ENCODE measurements at regions not wholly inside any gene's neighbourhood (a gene's known extent, or its start where the extent isn't known, plus 50 kb on each side); places are given as distances from the start of the nearest gene placed in this dataset.
"Not testable (repeated sequence)": the region's sequence is repeated elsewhere in the genome, so short reads cannot be mapped to it uniquely, and the experiment has no call there.

- no peaks in the 10 kb centered on the region for H3K4me1 ChIP-seq
- H3K4me3 ChIP-seq, result no peak overlapping the region
- no peak overlapping the region for H3K27ac ChIP-seq
- H3K27me3 ChIP-seq, result no peaks in the 10 kb centered on the region
- no peak for DNase-seq
- intact Hi-C loops (cut with DNase I; ENCODE audit: low total_unique reads), result no loop called here
- TF ChIP-seq CTCF (IDR thresholded peaks at IDR 0.05) (no peak), POLR2A (IDR thresholded peaks at IDR 0.05) (no peak)
- no peaks in the 10 kb centered on the region for H3K9me3 ChIP-seq
- H3K36me3 ChIP-seq, result no peaks in the 10 kb centered on the region
Measured at GRCh38 chr5:101346447-101346846, 443.4 kb upstream of the ST8SIA4 start.

GRCh38 chr5:101338226-101338625 lies 435.1 kb upstream of the ST8SIA4 start:
- Histone ChIP-seq H3K9me3 (no peaks in the 10 kb centered on the region), H3K4me1 (no peaks in the 10 kb centered on the region), H3K27ac (no peak overlapping the region), H3K27me3 (no peaks in the 10 kb centered on the region), H3K4me3 (no peak overlapping the region), H3K36me3 (no peaks in the 10 kb centered on the region)
- intact Hi-C loops (cut with DNase I; ENCODE audit: low total_unique reads), result no loop called here
- DNase-seq, result no peak
- TF ChIP-seq CTCF (IDR thresholded peaks at IDR 0.05), result no peak
- TF ChIP-seq POLR2A (IDR thresholded peaks at IDR 0.05), result no peak

GRCh38 chr5:101327816-101328215 lies 424.7 kb upstream of the ST8SIA4 start:
- no peak for TF ChIP-seq POLR2A (IDR thresholded peaks at IDR 0.05)
- TF ChIP-seq CTCF (IDR thresholded peaks at IDR 0.05), result no peak
- intact Hi-C loops (cut with DNase I; ENCODE audit: low total_unique reads), result no loop called here
- no peak for DNase-seq

GRCh38 chr5:101326766-101327165 lies 423.7 kb upstream of the ST8SIA4 start:
- no peak overlapping the region for H3K4me3 ChIP-seq
- TF ChIP-seq CTCF (IDR thresholded peaks at IDR 0.05) (no peak), POLR2A (IDR thresholded peaks at IDR 0.05) (no peak)
- no peak overlapping the region for H3K27ac ChIP-seq
- no peak for DNase-seq
- no peaks in the 10 kb centered on the region for H3K4me1 ChIP-seq
- H3K36me3 ChIP-seq, result no peaks in the 10 kb centered on the region
- H3K9me3 ChIP-seq, result peaks cover 0 to 3% of the 10 kb centered on the region in 2 donors
- no peaks in the 10 kb centered on the region for H3K27me3 ChIP-seq
- intact Hi-C loops (cut with DNase I; ENCODE audit: low total_unique reads), result no loop called here

More at GRCh38 chr5:101327816-101328215, 424.7 kb upstream of the ST8SIA4 start:
- Histone ChIP-seq H3K27me3 (no peaks in the 10 kb centered on the region), H3K36me3 (no peaks in the 10 kb centered on the region), H3K4me3 (no peak overlapping the region), H3K27ac (no peak overlapping the region), H3K9me3 (peaks cover 0 to 3% of the 10 kb centered on the region in 2 donors), H3K4me1 (no peaks in the 10 kb centered on the region)

- intact Hi-C loops (cut with DNase I; ENCODE audit: low total_unique reads); H3K4me3 ChIP-seq; H3K27ac ChIP-seq; H3K27me3 ChIP-seq; H3K4me1 ChIP-seq; DNase-seq; H3K9me3 ChIP-seq; H3K36me3 ChIP-seq: not testable (repeated sequence)
Measured at GRCh38 chr5:101316401-101316800, 413.3 kb upstream of the ST8SIA4 start.

Measured in uterus (tissue), 3 donors.